NCI-H2171 treated with DMSO at 0.1 percent for 48 hours (cell line): ENCODE measurements at regions not wholly inside any gene's neighbourhood (a gene's known extent, or its start where the extent isn't known, plus 50 kb on each side); places are given as distances from the start of the nearest gene placed in this dataset.
A peak's percentile ranks its signal among the peaks of the same experiment; 100 is the strongest.

Experiments used
- DNase-seq: peaks from one replicate; lab custom pipeline; 2025; lab: John Stamatoyannopoulos, UW

GRCh38 chr6:119603501-119603900 lies 253.9 kb upstream of the MAN1A1 start:
- DNase-seq = no peak

DNA sequence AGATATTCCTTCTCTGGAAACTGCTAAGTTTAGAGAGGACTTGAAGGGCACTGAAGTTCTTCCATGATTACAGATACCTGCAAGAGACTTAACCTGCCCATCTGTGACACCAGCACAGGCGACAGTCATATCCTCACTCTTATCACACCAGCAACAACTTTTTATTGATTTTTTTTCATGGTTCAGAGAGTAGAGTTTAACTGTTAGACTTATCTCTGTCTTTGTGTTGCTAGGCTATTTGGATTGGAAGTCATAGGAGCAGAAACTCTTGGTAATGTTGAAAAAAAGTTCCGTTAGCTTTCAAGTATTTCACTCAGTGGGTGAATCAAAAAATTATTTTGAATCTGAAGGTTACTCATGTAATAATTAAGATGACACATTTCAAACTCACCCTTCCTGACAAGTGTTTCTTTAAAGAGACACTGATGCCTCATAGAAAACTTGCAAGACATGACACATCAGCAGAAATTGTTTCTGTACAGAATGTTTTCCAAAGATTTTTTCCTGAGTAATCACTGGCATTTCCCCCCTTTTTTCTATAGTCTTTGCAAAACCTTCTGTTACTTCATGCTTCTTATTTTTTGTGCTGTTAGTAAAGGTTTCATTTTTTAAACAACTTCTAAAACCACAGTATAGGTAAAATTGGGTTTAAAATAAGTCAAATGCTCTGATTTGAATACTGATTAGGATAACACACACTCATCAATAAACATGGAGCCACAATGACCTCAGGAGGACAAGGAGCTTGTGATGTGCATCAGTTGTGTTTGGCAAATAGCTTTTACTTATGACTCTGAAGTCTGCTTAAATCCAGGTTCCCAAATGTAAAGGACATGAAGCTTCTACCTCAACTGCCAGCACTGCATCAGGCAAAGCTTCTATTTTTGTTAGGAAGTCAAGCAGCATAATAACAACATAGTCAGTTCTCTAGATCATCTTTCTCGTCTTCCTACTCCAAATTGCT lies 252.9 kb upstream of the MAN1A1 start:
- DNase-seq = no peak

DNA sequence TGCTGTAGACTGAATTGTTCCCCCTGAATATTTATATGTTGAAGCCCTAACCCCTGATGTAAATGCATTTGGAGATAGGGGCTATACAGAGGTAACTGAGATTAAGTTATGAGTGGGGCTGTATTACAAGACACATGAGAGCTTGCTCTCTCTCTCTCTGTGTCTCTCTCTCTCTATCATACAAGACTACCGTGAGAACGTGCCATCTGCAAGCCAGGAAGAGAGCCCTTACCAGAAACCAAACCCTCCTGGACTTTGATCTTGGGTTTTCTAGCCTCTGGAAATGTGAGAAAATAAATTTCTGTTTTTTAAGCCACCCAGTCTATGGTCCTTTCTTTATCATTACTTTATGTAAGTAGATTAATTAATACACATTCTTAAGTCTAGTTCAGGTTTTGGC lies 249.3 kb upstream of the MAN1A1 start:
- DNase-seq = no peak

DNA sequence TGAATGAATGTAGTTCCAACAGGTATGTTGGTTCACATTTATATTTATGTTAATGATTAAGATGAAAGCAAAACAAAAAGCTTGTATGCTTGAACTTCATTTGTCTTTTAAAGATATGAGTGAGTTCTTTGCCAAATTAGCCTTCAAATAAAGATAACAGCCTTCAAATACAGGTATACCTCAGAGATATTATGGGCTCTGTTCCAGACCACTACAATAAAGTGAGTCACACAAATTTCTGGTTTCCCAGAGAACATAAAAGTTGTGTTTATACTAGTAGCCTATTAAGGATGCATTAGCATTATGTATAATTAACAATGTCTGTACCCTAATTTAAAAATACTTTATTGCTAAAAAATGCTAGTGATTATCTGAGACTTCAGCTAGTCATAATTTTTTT lies 245.3 kb upstream of the MAN1A1 start:
- DNase-seq = no peak

- no peak for DNase-seq
Observed at GRCh38 chr6:119591235-119591634, 241.7 kb upstream of the MAN1A1 start.

DNA sequence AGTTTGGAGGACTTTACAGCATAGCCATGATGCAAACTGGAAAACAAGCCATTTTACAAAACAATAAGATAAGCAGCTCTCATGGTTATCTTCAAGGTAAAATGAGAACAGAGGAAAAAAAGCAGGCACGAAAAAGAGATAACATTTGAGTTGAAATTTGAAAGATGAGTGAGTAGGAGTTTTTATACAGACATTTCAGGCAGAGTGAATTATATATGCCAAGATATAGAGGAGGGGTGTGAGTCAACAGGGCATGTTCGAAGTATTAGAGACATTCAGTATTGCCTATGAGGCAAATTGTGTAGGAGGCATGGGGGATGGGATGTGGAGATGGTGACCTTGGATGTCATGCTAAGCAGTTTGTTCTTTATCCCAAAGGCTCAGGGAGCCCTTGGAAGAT lies 240.5 kb upstream of the MAN1A1 start:
- no peak for DNase-seq

GRCh38 chr6:119587537-119587936 lies 238.0 kb upstream of the MAN1A1 start:
- DNase-seq = no peak

DNA sequence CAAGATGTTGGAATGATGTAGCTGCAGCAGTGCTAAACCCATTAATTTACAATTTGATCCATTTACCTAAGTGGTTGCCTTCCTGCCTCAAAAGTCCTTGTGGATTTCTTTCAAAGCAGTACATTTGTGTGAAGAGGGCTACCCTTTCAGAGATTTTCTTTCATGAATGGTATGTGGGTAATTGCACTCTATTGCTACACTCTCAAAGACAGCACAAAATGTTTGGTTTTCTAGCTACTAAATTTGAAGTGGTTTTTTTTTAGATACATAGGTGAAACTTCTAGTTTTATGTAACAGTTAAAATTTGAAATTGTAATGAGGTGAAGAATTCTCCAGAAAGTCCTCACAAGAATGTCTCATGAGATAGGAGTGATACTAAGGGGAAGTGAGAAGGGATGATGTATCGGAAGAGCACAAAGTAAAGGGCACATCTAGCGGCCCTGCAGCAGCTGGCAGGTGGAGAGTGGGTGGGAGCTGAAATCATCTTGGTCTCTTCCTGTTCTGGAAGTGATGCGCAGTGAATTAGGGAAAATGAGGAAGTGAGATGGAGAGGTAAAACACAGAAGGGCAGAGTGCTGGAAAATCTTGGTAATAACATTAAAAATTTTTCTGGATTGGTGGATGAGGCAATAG lies 236.8 kb upstream of the MAN1A1 start:
- DNase-seq = no peak

DNA sequence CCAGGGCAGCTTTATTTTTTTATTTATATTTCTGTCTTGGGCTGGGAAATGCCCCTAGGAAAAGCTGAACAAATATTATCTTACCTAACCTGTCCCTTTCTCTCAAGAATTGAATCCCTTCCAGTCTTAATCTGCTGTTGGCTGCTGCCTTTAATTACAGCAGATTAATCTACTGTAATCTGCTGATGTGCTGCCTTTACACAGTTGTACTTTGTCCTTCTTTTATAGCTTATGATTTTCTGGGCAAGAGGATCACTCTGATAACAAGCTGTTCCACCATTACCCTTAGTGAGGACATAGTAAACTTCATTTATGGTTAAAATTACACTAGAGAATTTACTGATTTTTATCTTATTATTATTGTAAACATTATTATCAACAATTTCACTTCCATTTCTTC lies 234.5 kb upstream of the MAN1A1 start:
- DNase-seq = no peak

DNA sequence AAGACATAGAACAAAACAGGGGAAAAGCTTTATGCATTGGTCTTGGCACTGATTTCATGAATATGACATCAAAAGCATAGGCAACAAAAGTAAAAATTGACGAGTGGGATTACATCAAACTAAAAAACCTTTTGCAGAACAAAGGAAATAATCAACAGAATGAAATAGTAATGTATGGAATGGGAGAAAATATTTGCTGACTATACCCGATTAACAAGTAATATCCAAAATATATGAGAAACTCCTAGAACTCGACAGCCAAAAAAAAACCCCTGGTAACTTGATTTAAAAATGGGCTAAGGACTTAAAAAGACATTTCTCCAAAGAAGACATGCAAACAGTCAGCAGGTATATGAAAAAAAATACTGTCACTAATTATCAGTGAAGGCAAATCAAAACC lies 231.7 kb upstream of the MAN1A1 start:
- DNase-seq = no peak

DNA sequence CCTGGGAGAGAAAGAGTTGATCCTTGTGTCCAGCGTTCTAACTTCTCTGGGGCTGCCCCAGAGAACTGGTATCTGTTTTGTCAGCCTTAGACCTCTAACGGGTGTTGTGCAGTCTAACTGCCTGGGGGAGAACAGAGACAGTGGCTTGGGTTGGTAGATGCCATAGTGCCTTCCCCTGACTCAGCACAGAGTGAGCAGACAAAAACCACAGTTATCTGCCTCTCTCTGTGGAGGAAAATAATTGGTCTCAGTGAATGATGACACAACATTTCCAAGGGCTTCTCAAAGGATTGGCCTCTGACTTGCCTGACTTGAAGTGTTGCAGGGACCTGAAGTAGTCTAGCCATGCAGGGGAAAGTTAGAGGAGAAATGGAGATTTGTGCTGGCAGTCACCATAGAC lies 226.2 kb upstream of the MAN1A1 start:
- DNase-seq = no peak

GRCh38 chr6:119568580-119568979 lies 219.0 kb upstream of the MAN1A1 start:
- DNase-seq = no peak

GRCh38 chr6:119566546-119567260 lies 217.1 kb upstream of the MAN1A1 start:
- DNase-seq = no peak

DNA sequence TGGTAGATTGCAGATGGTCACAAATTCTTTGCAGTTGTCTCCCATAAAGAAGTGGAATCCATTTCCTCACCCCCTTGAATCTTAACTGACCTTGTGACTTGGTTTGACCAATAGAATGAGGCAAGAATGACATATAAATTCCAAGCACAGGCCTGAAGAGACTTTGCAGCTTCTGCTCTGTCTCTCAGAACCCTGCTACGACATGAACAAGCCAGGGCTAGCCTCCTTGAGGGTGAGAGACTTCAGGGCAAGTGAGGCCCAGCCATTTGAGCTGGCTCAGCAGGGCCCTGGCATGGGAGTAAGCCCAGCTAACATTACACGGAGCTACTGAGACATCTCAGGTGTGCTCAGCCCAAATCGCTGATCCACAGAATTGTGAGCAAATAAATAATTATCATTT lies 216.3 kb upstream of the MAN1A1 start:
- DNase-seq = no peak

DNA sequence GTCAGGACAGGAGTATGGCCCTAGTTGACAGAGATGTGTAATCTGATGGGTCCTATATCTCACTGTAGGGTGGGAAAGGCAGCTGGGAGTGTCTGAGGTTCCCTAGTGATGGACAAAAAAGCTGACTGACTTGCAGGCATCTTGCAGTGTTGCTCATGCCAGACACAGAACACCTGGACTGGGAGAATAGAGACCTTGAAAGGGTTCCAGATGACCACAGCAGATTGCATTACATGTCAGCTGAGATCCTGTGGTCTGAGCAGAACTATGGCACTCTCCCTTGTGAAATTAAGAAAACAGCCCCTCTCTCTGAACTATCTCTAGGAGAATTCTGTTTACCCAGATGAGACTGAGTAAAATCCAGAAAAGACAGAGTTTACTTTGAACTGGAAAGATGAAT lies 212.6 kb upstream of the MAN1A1 start:
- no peak for DNase-seq

DNA sequence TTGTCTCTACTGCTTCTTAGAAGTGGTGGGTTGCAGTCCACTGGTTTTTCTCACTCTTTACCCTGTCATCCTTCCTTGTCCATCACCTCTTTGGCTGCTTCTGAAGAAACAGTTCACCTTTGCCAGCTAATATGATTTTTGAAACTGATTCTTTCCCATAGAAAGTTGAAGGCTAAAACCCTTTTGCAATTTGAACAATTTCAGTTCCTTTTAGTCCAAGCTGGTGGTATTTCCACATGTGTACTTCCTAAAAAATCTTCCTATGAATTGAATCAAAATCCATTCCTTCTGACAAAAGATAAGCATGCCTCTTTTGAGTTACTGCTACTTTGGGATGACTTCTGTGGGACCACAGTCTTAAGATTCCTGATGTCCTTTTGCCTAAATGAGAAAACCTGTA lies 210.0 kb upstream of the MAN1A1 start:
- no peak for DNase-seq

DNA sequence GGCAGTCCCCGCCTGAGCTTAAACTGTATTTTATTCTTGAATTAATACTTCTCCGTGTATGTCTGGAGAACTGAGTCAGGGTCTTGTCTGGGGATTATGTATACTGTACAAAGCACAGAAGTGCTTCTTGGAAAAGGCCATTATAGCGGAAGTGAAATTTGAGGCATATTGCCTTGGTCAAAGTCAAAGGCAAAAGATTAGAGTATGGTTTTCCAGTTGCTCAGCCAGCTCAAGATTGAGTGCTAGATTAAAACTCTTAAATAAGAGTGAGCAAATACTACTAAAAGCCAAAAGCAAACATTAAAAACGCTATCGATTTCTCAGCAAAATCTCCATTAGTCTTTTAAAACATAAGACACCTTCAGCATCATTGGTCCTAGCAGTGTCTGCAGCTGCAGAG lies 207.7 kb upstream of the MAN1A1 start:
- no peak for DNase-seq

GRCh38 chr6:119552021-119552420 lies 202.5 kb upstream of the MAN1A1 start:
- DNase-seq = no peak

DNA sequence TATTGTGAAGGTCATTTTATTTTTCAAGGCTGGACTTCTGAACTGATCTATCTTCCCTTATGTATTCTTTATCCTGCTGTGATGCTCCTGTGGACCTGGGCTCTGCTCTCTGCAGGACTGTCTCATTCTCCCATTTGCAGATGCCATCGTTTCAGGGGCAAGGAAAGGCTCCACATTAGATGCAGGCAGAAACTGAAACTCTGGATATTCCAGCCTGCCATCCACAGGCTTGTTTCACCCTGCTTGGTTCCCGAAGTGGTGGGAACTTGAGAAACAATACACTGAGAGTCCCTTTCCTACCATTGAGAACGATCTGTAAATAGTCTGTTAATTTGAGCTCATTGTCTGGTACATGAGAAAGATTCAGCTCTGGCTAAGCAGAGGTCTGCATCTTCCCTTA lies 197.5 kb upstream of the MAN1A1 start:
- no peak for DNase-seq

DNA sequence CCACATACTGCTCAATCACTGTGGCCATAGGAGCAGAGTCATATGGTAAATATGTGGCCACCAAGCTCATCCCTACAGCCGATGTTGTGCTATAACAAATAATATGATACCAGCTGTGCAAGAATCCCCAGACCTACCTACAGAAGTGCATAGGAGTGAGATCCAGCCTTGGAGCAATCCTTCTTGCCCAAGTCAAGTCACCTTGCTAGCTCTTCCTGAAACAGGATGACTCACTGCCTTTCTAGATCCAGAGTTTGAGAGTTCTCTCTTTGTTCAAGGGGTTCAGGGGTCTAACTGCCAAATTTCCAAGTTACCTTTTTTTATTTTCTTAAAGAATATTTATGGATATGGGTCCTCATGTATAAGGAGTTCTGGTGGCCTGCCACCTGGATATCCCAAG lies 195.7 kb upstream of the MAN1A1 start:
- no peak for DNase-seq

- peak; percentile 14 for DNase-seq
Observed at GRCh38 chr6:119544325-119545175, 195.0 kb upstream of the MAN1A1 start.

DNA sequence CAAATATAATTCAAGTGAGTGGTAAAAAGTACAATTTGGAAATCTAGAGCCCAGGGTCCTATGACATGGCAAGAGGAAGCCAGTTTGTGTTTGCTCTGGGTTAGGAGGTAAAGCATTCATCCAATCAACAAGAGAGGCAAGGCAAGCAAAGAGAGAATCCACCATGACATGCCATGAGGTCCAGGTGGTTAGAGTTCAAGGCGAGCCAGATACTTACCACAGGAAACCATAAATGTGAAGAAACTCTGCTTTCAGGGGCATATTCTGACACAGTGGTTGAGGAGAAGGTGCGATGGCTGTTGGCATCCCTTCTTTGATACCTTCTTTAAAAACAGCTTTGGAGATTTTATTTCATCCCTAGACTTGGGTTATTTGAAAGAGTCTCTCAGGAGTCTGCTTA lies 193.8 kb upstream of the MAN1A1 start:
- DNase-seq = no peak
